ENCODE measurements at regions not wholly inside any gene's neighbourhood (a gene's known extent, or its start where the extent isn't known, plus 50 kb on each side); places are given as distances from the start of the nearest gene placed in this dataset.

DNA sequence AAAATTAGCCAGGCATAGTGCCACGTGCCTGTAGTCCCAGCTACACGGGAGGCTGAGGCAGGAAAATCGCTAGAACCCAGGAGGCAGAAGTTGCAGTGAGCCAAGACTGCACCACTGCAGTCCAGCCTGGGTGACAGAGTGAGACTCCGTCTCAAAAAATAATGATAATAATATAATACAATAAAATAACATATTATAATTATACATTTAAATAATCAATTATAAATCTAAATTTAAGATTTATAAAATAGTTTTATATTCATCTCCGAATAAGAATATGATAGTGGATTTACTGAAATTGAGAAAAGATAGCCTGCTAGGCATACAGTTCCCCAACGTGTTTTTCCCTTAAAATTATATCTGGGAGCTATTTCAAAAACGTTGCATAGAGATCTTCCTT lies 599.6 kb downstream of the CDH18 start:
- WGBS, 2 donors: 78 to 90% methylated on average over 7 of the region's 7 CpGs
- Histone ChIP-seq H3K27me3 (ENCODE audit: control insufficient read depth in 3 of 3, insufficient read depth in 3 of 3, low read length in 2 of 3) (no peaks in the 10 kb centered on the region), H3K36me3 (ENCODE audit: control insufficient read depth in 4 of 4, insufficient read depth in 4 of 4, low read length in 4 of 4) (no peaks in the 10 kb centered on the region), H3K9me3 (ENCODE audit: control insufficient read depth in 4 of 4, insufficient read depth in 3 of 4, low read length in 3 of 4) (peaks cover 0 to 3% (median 0%) of the 10 kb centered on the region in 4 donors), H3K4me3 (no peak overlapping the region), H3K4me1 (ENCODE audit: control insufficient read depth in 5 of 5, insufficient read depth in 5 of 5, low read length in 5 of 5) (no peaks in the 10 kb centered on the region), H3K27ac (ENCODE audit: low read depth in 1 of 2, low read length in 1 of 2) (no peak overlapping the region), H3K9ac (ENCODE audit: insufficient read depth in 1 of 2, low read length in 2 of 2) (no peak overlapping the region)
- DNase-seq (no peak), ATAC-seq (ENCODE audit: insufficient read depth, low FRiP score) (no peak)
- no peak for TF ChIP-seq CTCF (IDR thresholded peaks at IDR 0.05; ENCODE audit: control extremely low read depth, extremely low read depth)

- no peak overlapping the region for H3K4me3 ChIP-seq
- no peak for ATAC-seq (ENCODE audit: insufficient read depth, low FRiP score)
- H3K27me3 ChIP-seq (ENCODE audit: control insufficient read depth in 3 of 3, insufficient read depth in 3 of 3, low read length in 2 of 3): no peaks in the 10 kb centered on the region
- DNase-seq: no peak
- TF ChIP-seq CTCF (IDR thresholded peaks at IDR 0.05; ENCODE audit: control extremely low read depth, extremely low read depth): no peak
- no peak overlapping the region for H3K9ac ChIP-seq (ENCODE audit: insufficient read depth in 1 of 2, low read length in 2 of 2)
- WGBS, 2 donors: 56 to 61% methylated on average over 1 of the region's 1 CpG
- H3K9me3 ChIP-seq (ENCODE audit: control insufficient read depth in 4 of 4, insufficient read depth in 3 of 4, low read length in 3 of 4): no peaks in the 10 kb centered on the region
- H3K36me3 ChIP-seq (ENCODE audit: control insufficient read depth in 4 of 4, insufficient read depth in 4 of 4, low read length in 4 of 4): no peaks in the 10 kb centered on the region
- H3K27ac ChIP-seq (ENCODE audit: low read depth in 1 of 2, low read length in 1 of 2): no peak overlapping the region
- H3K4me1 ChIP-seq (ENCODE audit: control insufficient read depth in 5 of 5, insufficient read depth in 5 of 5, low read length in 5 of 5): no peaks in the 10 kb centered on the region
Measured at GRCh38 chr5:19401032-19401431, 587.0 kb downstream of the CDH18 start.

GRCh38 chr5:19406576-19407365 lies 581.2 kb downstream of the CDH18 start:
- no peak overlapping the region for H3K9ac ChIP-seq (ENCODE audit: insufficient read depth in 1 of 2, low read length in 2 of 2)
- no peaks in the 10 kb centered on the region for H3K36me3 ChIP-seq (ENCODE audit: control insufficient read depth in 4 of 4, insufficient read depth in 4 of 4, low read length in 4 of 4)
- H3K4me1 ChIP-seq (ENCODE audit: control insufficient read depth in 5 of 5, insufficient read depth in 5 of 5, low read length in 5 of 5): no peaks in the 10 kb centered on the region
- peak in 2 of 3 donors; percentile 2 to 15 for DNase-seq
- H3K27me3 ChIP-seq (ENCODE audit: control insufficient read depth in 3 of 3, insufficient read depth in 3 of 3, low read length in 2 of 3): no peaks in the 10 kb centered on the region
- H3K27ac ChIP-seq (ENCODE audit: low read depth in 1 of 2, low read length in 1 of 2): no peak overlapping the region
- no peak for ATAC-seq (ENCODE audit: insufficient read depth, low FRiP score)
- TF ChIP-seq CTCF (IDR thresholded peaks at IDR 0.05; ENCODE audit: control extremely low read depth, extremely low read depth): no peak
- H3K9me3 ChIP-seq (ENCODE audit: control insufficient read depth in 4 of 4, insufficient read depth in 3 of 4, low read length in 3 of 4): no peaks in the 10 kb centered on the region
- WGBS, 2 donors: 45 to 52% methylated on average over 3 of the region's 3 CpGs
- H3K4me3 ChIP-seq: no peak overlapping the region

GRCh38 chr5:19408149-19408548 lies 579.9 kb downstream of the CDH18 start:
- H3K9ac ChIP-seq (ENCODE audit: insufficient read depth in 1 of 2, low read length in 2 of 2): no peak overlapping the region
- no peak for TF ChIP-seq CTCF (IDR thresholded peaks at IDR 0.05; ENCODE audit: control extremely low read depth, extremely low read depth)
- H3K9me3 ChIP-seq (ENCODE audit: control insufficient read depth in 4 of 4, insufficient read depth in 3 of 4, low read length in 3 of 4): no peaks in the 10 kb centered on the region
- H3K27ac ChIP-seq (ENCODE audit: low read depth in 1 of 2, low read length in 1 of 2): no peak overlapping the region
- H3K4me1 ChIP-seq (ENCODE audit: control insufficient read depth in 5 of 5, insufficient read depth in 5 of 5, low read length in 5 of 5): no peaks in the 10 kb centered on the region
- H3K36me3 ChIP-seq (ENCODE audit: control insufficient read depth in 4 of 4, insufficient read depth in 4 of 4, low read length in 4 of 4): no peaks in the 10 kb centered on the region
- 88 to 92% methylated on average over 3 of the region's 3 CpGs for WGBS, 2 donors
- ATAC-seq (ENCODE audit: insufficient read depth, low FRiP score) (no peak), DNase-seq (no peak)
- no peak overlapping the region for H3K4me3 ChIP-seq
- no peaks in the 10 kb centered on the region for H3K27me3 ChIP-seq (ENCODE audit: control insufficient read depth in 3 of 3, insufficient read depth in 3 of 3, low read length in 2 of 3)
